ENCODE measurements at regions not wholly inside any gene's neighbourhood (a gene's known extent, or its start where the extent isn't known, plus 50 kb on each side); places are given as distances from the start of the nearest gene placed in this dataset.

GRCh38 chr9:118094387-118094786, 390.2 kb downstream of the TLR4 start:
- H3K9me2 ChIP-seq (replicated peaks; ENCODE audit: insufficient read depth, low read length): no peaks in the 10 kb centered on the region
- no peak overlapping the region for H2AFZ ChIP-seq (ENCODE audit: low read length)
- H3K27ac ChIP-seq (ENCODE audit: low read length): no peak overlapping the region
- no peaks in the 10 kb centered on the region for H3K36me3 ChIP-seq (ENCODE audit: insufficient read depth, low read length)
- H3K4me3 ChIP-seq (ENCODE audit: low read length): no peak overlapping the region
- no peak for DNase-seq
- no peak overlapping the region for H3K4me2 ChIP-seq (ENCODE audit: low read depth, low read length, poor library complexity, severe bottlenecking)
- no peaks in the 10 kb centered on the region for H3K4me1 ChIP-seq (ENCODE audit: low read length)
- no peak overlapping the region for H3K9ac ChIP-seq (ENCODE audit: low read length)
- H3K27me3 ChIP-seq (ENCODE audit: low read length): no peaks in the 10 kb centered on the region
- peaks cover 16% of the 10 kb centered on the region for H3K9me3 ChIP-seq (ENCODE audit: low read length)
- H4K20me1 ChIP-seq (ENCODE audit: insufficient read depth, low read depth, low read length): no peaks in the 10 kb centered on the region
- H3K79me2 ChIP-seq (ENCODE audit: low read length): no peaks in the 10 kb centered on the region

DNA sequence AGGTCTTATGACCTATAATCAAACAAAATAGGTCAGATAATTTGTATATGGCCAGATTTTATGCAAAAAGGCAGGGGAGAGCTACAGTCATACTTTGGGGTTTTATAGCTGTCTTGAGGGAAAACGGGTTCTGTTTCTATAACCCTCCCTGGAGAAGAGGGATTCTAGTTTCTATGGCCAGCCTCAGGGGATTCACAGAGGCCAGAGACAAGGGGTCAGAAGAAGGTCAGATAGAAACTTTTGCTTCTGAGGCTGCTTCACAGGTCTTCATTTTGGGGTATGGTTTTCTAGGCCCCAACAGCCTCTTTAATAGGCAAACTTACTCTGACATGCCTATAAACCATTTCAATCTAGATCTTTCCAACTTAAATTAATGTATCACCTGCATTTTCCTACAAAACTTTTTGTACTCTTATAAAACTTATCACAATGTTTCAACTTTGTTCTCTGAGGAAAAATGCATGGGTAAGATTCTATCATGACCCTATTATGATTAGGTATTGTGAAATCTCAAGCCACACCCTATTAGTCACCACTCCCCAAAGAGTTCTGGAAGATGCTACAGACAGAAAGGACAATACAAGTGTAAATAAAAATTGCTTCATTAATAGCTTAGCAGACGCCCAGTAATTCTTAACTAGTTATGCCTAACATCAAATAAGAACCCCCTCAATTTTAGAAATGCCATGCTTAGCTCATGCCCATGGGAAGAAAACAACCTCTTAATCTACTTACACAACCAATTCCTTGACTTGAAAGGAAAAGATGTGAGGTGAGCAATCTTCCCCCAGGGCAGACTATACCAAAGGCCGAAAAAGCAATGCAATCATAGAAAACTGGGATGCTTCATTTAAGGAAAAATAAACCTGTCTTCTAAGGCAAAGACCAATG, 396.6 kb downstream of the TLR4 start:
- Histone ChIP-seq H3K79me2 (ENCODE audit: low read length) (no peaks in the 10 kb centered on the region), H3K36me3 (ENCODE audit: insufficient read depth, low read length) (no peaks in the 10 kb centered on the region), H3K9ac (ENCODE audit: low read length) (no peak overlapping the region), H4K20me1 (ENCODE audit: insufficient read depth, low read depth, low read length) (no peaks in the 10 kb centered on the region), H3K27me3 (ENCODE audit: low read length) (no peaks in the 10 kb centered on the region), H2AFZ (ENCODE audit: low read length) (no peak overlapping the region), H3K4me3 (ENCODE audit: low read length) (no peak overlapping the region), H3K4me1 (ENCODE audit: low read length) (no peaks in the 10 kb centered on the region), H3K27ac (ENCODE audit: low read length) (no peak overlapping the region), H3K9me2 (replicated peaks; ENCODE audit: insufficient read depth, low read length) (no peaks in the 10 kb centered on the region), H3K4me2 (ENCODE audit: low read depth, low read length, poor library complexity, severe bottlenecking) (no peak overlapping the region), H3K9me3 (ENCODE audit: low read length) (no peaks in the 10 kb centered on the region)
- no peak for DNase-seq

- no peak overlapping the region for H3K27ac ChIP-seq (ENCODE audit: low read length)
- no peak overlapping the region for H2AFZ ChIP-seq (ENCODE audit: low read length)
- H3K4me2 ChIP-seq (ENCODE audit: low read depth, low read length, poor library complexity, severe bottlenecking): no peak overlapping the region
- no peaks in the 10 kb centered on the region; the same call in 1 of the 2 replicates for H3K9me3 ChIP-seq (ENCODE audit: low read length)
- H3K27me3 ChIP-seq (ENCODE audit: low read length): no peaks in the 10 kb centered on the region
- no peak overlapping the region for H3K4me3 ChIP-seq (ENCODE audit: low read length)
- no peaks in the 10 kb centered on the region for H3K36me3 ChIP-seq (ENCODE audit: insufficient read depth, low read length)
- H3K9me2 ChIP-seq (replicated peaks; ENCODE audit: insufficient read depth, low read length): no peaks in the 10 kb centered on the region; the same call in 1 of the 2 replicates
- no peaks in the 10 kb centered on the region for H4K20me1 ChIP-seq (ENCODE audit: insufficient read depth, low read depth, low read length)
- no peaks in the 10 kb centered on the region for H3K79me2 ChIP-seq (ENCODE audit: low read length)
- no peaks in the 10 kb centered on the region for H3K4me1 ChIP-seq (ENCODE audit: low read length)
- no peak for DNase-seq
- H3K9ac ChIP-seq (ENCODE audit: low read length): no peak overlapping the region
Measured at GRCh38 chr9:118104363-118104762, 400.2 kb downstream of the TLR4 start.

GRCh38 chr9:118108971-118109370, 404.8 kb downstream of the TLR4 start:
- peaks cover 3% of the 10 kb centered on the region; the same call in 1 of the 2 replicates for H3K9me2 ChIP-seq (replicated peaks; ENCODE audit: insufficient read depth, low read length)
- no peak overlapping the region for H3K9ac ChIP-seq (ENCODE audit: low read length)
- H3K4me2 ChIP-seq (ENCODE audit: low read depth, low read length, poor library complexity, severe bottlenecking): no peak overlapping the region
- H3K27ac ChIP-seq (ENCODE audit: low read length): no peak overlapping the region
- no peak overlapping the region for H3K4me3 ChIP-seq (ENCODE audit: low read length)
- H3K9me3 ChIP-seq (ENCODE audit: low read length): no peaks in the 10 kb centered on the region; the same call in 1 of the 2 replicates
- no peak overlapping the region for H2AFZ ChIP-seq (ENCODE audit: low read length)
- H3K27me3 ChIP-seq (ENCODE audit: low read length): no peaks in the 10 kb centered on the region
- no peaks in the 10 kb centered on the region for H4K20me1 ChIP-seq (ENCODE audit: insufficient read depth, low read depth, low read length)
- no peaks in the 10 kb centered on the region for H3K4me1 ChIP-seq (ENCODE audit: low read length)
- H3K36me3 ChIP-seq (ENCODE audit: insufficient read depth, low read length): no peaks in the 10 kb centered on the region
- no peaks in the 10 kb centered on the region for H3K79me2 ChIP-seq (ENCODE audit: low read length)
- no peak for DNase-seq

DNA sequence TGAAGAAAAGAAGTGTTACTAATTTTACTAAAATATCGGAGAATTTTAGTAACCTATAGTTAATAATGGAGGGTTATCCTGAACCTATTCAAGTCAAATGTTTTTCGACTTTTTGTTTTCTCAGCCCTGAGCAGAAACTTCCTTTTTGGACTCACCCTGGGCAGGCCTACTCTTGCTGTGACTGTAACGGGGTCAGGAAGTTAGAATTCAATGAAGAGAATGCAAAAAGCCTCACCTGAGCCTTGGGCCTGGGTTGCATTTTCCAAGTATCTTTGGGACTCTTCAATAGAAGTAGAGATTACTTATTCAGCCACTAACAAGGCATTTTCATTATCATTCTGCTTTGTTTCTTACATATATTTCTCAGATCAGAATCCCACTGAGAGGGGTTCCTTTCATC, 405.3 kb downstream of the TLR4 start:
- DNase-seq: no peak
- no peak overlapping the region for H3K9ac ChIP-seq (ENCODE audit: low read length)
- no peaks in the 10 kb centered on the region for H3K36me3 ChIP-seq (ENCODE audit: insufficient read depth, low read length)
- H3K9me2 ChIP-seq (replicated peaks; ENCODE audit: insufficient read depth, low read length): peaks cover 3% of the 10 kb centered on the region; the same call in 1 of the 2 replicates
- no peaks in the 10 kb centered on the region for H3K4me1 ChIP-seq (ENCODE audit: low read length)
- H3K27me3 ChIP-seq (ENCODE audit: low read length): no peaks in the 10 kb centered on the region
- H4K20me1 ChIP-seq (ENCODE audit: insufficient read depth, low read depth, low read length): no peaks in the 10 kb centered on the region
- no peak overlapping the region for H3K4me2 ChIP-seq (ENCODE audit: low read depth, low read length, poor library complexity, severe bottlenecking)
- no peaks in the 10 kb centered on the region; the same call in 1 of the 2 replicates for H3K9me3 ChIP-seq (ENCODE audit: low read length)
- H3K79me2 ChIP-seq (ENCODE audit: low read length): no peaks in the 10 kb centered on the region
- no peak overlapping the region for H2AFZ ChIP-seq (ENCODE audit: low read length)
- H3K4me3 ChIP-seq (ENCODE audit: low read length): no peak overlapping the region
- H3K27ac ChIP-seq (ENCODE audit: low read length): no peak overlapping the region

- no peaks in the 10 kb centered on the region for H3K79me2 ChIP-seq (ENCODE audit: low read length)
- H3K27me3 ChIP-seq (ENCODE audit: low read length): no peaks in the 10 kb centered on the region
- H3K9ac ChIP-seq (ENCODE audit: low read length): no peak overlapping the region
- no peaks in the 10 kb centered on the region for H3K9me2 ChIP-seq (replicated peaks; ENCODE audit: insufficient read depth, low read length)
- H3K27ac ChIP-seq (ENCODE audit: low read length): no peak overlapping the region
- H3K4me3 ChIP-seq (ENCODE audit: low read length): no peak overlapping the region
- no peak for DNase-seq
- no peaks in the 10 kb centered on the region for H3K36me3 ChIP-seq (ENCODE audit: insufficient read depth, low read length)
- H3K4me2 ChIP-seq (ENCODE audit: low read depth, low read length, poor library complexity, severe bottlenecking): no peak overlapping the region
- H3K4me1 ChIP-seq (ENCODE audit: low read length): no peaks in the 10 kb centered on the region
- no peaks in the 10 kb centered on the region for H4K20me1 ChIP-seq (ENCODE audit: insufficient read depth, low read depth, low read length)
- H3K9me3 ChIP-seq (ENCODE audit: low read length): peaks cover 5% of the 10 kb centered on the region; the same call in 1 of the 2 replicates
- H2AFZ ChIP-seq (ENCODE audit: low read length): no peak overlapping the region
Measured at GRCh38 chr9:118121361-118121760, 417.2 kb downstream of the TLR4 start.

DNA sequence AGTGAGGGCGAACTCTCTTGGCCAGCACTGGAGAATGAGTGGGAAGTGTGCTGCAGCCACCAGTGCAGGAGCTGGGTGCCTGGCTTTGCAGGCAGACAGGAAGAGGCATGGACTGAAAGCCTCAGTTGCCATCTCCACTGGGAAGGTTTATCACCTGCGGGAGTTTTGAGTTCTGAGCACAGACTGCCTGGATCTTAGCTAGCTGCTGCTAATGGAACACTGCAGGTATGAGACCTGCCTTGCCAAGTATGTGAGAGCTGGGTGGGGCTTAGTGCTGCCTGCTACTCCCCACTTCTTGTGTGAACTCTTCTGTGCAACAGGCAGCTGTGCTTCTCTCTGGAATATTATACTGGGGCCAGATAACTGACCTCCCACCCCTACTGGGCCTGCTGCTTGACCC, 424.1 kb downstream of the TLR4 start:
- Histone ChIP-seq H3K27me3 (ENCODE audit: low read length) (no peaks in the 10 kb centered on the region), H3K4me1 (ENCODE audit: low read length) (no peaks in the 10 kb centered on the region), H3K79me2 (ENCODE audit: low read length) (no peaks in the 10 kb centered on the region), H3K27ac (ENCODE audit: low read length) (no peak overlapping the region), H4K20me1 (ENCODE audit: insufficient read depth, low read depth, low read length) (no peaks in the 10 kb centered on the region), H3K4me2 (ENCODE audit: low read depth, low read length, poor library complexity, severe bottlenecking) (no peak overlapping the region), H3K9me2 (replicated peaks; ENCODE audit: insufficient read depth, low read length) (no peaks in the 10 kb centered on the region), H2AFZ (ENCODE audit: low read length) (no peak overlapping the region), H3K9me3 (ENCODE audit: low read length) (peaks cover 20% of the 10 kb centered on the region), H3K36me3 (ENCODE audit: insufficient read depth, low read length) (no peaks in the 10 kb centered on the region), H3K4me3 (ENCODE audit: low read length) (no peak overlapping the region), H3K9ac (ENCODE audit: low read length) (no peak overlapping the region)
- DNase-seq: no peak

GRCh38 chr9:118129541-118129940, 425.3 kb downstream of the TLR4 start:
- H3K9me2 ChIP-seq (replicated peaks; ENCODE audit: insufficient read depth, low read length): no peaks in the 10 kb centered on the region
- H4K20me1 ChIP-seq (ENCODE audit: insufficient read depth, low read depth, low read length): no peaks in the 10 kb centered on the region
- H3K9ac ChIP-seq (ENCODE audit: low read length): no peak overlapping the region
- no peak for DNase-seq
- H3K4me3 ChIP-seq (ENCODE audit: low read length): no peak overlapping the region
- H3K79me2 ChIP-seq (ENCODE audit: low read length): no peaks in the 10 kb centered on the region
- peaks cover 21% of the 10 kb centered on the region for H3K9me3 ChIP-seq (ENCODE audit: low read length)
- H3K36me3 ChIP-seq (ENCODE audit: insufficient read depth, low read length): no peaks in the 10 kb centered on the region
- no peak overlapping the region for H2AFZ ChIP-seq (ENCODE audit: low read length)
- H3K27ac ChIP-seq (ENCODE audit: low read length): no peak overlapping the region
- no peak overlapping the region for H3K4me2 ChIP-seq (ENCODE audit: low read depth, low read length, poor library complexity, severe bottlenecking)
- H3K27me3 ChIP-seq (ENCODE audit: low read length): no peaks in the 10 kb centered on the region
- no peaks in the 10 kb centered on the region for H3K4me1 ChIP-seq (ENCODE audit: low read length)
